H1 (cell line): ENCODE measurements at regions not wholly inside any gene's neighbourhood (a gene's known extent, or its start where the extent isn't known, plus 50 kb on each side); places are given as distances from the start of the nearest gene placed in this dataset.

Experiments used
- CTCF ChIA-PET: fragments of 300-600 bp; sonication (Branson Sonifier 250); formaldehyde crosslinking; loops from one replicate; lab custom pipeline; 2021; ENCODE audit not compliant: partially characterized antibody; lab: Charles Lee
- POLR2A ChIA-PET: fragments of 300-600 bp; sonication (Branson Sonifier 250); formaldehyde crosslinking; loops from one replicate; lab custom pipeline; 2021; ENCODE audit warnings: inconsistent platforms; ENCODE audit not compliant: partially characterized antibody; lab: Charles Lee
- DNase-seq, 2 experiments: peaks; one replicate each; pipeline versions ENCODE4 v3.0.0 to v3.0.0-alpha.2; 2010 to 2022; ENCODE audit warnings: low spot score in 2 of 2, low read depth in 1 of 2, mixed read lengths in 1 of 2
- FAIRE-seq: peaks from 2 replicates; lab custom pipeline; 2011; peaks lifted over from hg19 to GRCh38; lab: Jason Lieb, UNC
- H2AFZ ChIP-seq: 2 replicates; pipeline ENCODE4 v1.8.1; 2012; ENCODE audit warnings: low read length, inconsistent platforms
- H2AK5ac ChIP-seq: 2 replicates; pipeline ENCODE4 v1.6.1; 2013; ENCODE audit warnings: low read depth, low read length
- H2BK120ac ChIP-seq: replicated peaks from 2 replicates; pipeline ENCODE3; 2013; ENCODE audit warnings: low read depth, low read length, inconsistent platforms
- H2BK12ac ChIP-seq: 2 replicates; pipeline ENCODE4 v1.6.1; 2013; ENCODE audit warnings: low read depth, low read length
- H2BK15ac ChIP-seq: 2 replicates; pipeline ENCODE4 v1.6.1; 2013; ENCODE audit warnings: low read length
- H2BK20ac ChIP-seq: 2 replicates; pipeline ENCODE4 v1.6.1; 2013; ENCODE audit warnings: low read length
- H2BK5ac ChIP-seq: 2 replicates; pipeline ENCODE4 v1.6.1; 2013; ENCODE audit warnings: low read depth, low read length
- H3K14ac ChIP-seq: 2 replicates; pipeline ENCODE4 v1.6.1; 2013; ENCODE audit warnings: inconsistent platforms; ENCODE audit not compliant: insufficient read length
- H3K18ac ChIP-seq: 2 replicates; pipeline ENCODE4 v1.6.1; 2013; ENCODE audit warnings: low read length; ENCODE audit errors: extremely low read depth
- H3K23ac ChIP-seq: 2 replicates; pipeline ENCODE4 v1.6.1; 2013; ENCODE audit warnings: inconsistent platforms; ENCODE audit not compliant: insufficient read length
- H3K23me2 ChIP-seq: 2 replicates; pipeline ENCODE4 v1.6.1; 2013; ENCODE audit warnings: low read depth, low read length
- H3K27ac ChIP-seq: 2 replicates; pipeline ENCODE4 v1.6.1; 2011; ENCODE audit warnings: low read depth, low read length, inconsistent platforms
- H3K27me3 ChIP-seq, 4 experiments: replicated peaks in 1 of 4; 1 replicate in 1 of 4; 2 replicates in 3 of 4; pipeline versions ENCODE4 v1.6.1 to v1.8.1; 2011 to 2013; ENCODE audit warnings: low read length in 3 of 4, mild to moderate bottlenecking in 3 of 4, inconsistent platforms in 2 of 4, mixed read lengths in 2 of 4, moderate library complexity in 1 of 4; ENCODE audit not compliant: control insufficient read depth in 3 of 4, insufficient read depth in 3 of 4; ENCODE audit errors: extremely low read depth in 1 of 4
- H3K36me3 ChIP-seq, 4 experiments: 2 replicates each; pipeline versions ENCODE4 v1.6.1 to v1.8.1; 2011 to 2013; ENCODE audit warnings: mild to moderate bottlenecking in 4 of 4, low read length in 3 of 4, moderate library complexity in 2 of 4, control low read depth in 1 of 4, inconsistent platforms in 1 of 4; ENCODE audit not compliant: insufficient read depth in 4 of 4, control insufficient read depth in 2 of 4
- H3K4ac ChIP-seq: replicated peaks from 2 replicates; pipeline ENCODE3; 2013; ENCODE audit warnings: low read length, low read depth, mixed read lengths, inconsistent platforms; ENCODE audit not compliant: insufficient read length
- H3K4me1 ChIP-seq, 4 experiments: replicated peaks in 1 of 4; 1 replicate in 1 of 4; 2 replicates in 3 of 4; pipeline versions ENCODE4 v1.6.1 to v1.8.1; 2011 to 2013; ENCODE audit warnings: low read length in 3 of 4, inconsistent platforms in 2 of 4, mixed read lengths in 1 of 4; ENCODE audit not compliant: insufficient read depth in 4 of 4, control insufficient read depth in 3 of 4
- H3K4me2 ChIP-seq, 2 experiments: 2 replicates each; pipeline versions ENCODE4 v1.6.1 to v1.8.1; 2011 to 2013; ENCODE audit warnings: low read depth in 2 of 2, low read length in 2 of 2, control low read depth in 1 of 2, inconsistent platforms in 1 of 2, mild to moderate bottlenecking in 1 of 2; ENCODE audit not compliant: insufficient read depth in 1 of 2
- H3K4me3 ChIP-seq, 4 experiments: fragments of 200-600, 300-600 bp in 1 of 4; sonication (generic), shearing (Covaris generic), sonication (Bioruptor Twin) in 1 of 4; 2 replicates each; pipeline versions ENCODE4 v1.5.1 to v1.8.1; 2011 to 2016; ENCODE audit warnings: low read length in 4 of 4, low read depth in 3 of 4, control low read depth in 2 of 4, inconsistent platforms in 2 of 4, mild to moderate bottlenecking in 2 of 4, mixed read lengths in 1 of 4, moderate library complexity in 1 of 4; ENCODE audit not compliant: insufficient read depth in 2 of 4; ENCODE audit errors: extremely low read depth in 1 of 4
- H3K56ac ChIP-seq: replicated peaks from 2 replicates; pipeline ENCODE3; 2013; ENCODE audit warnings: low read depth, mild to moderate bottlenecking, mixed read lengths, low read length, inconsistent platforms; ENCODE audit not compliant: insufficient read length
- H3K79me1 ChIP-seq: 2 replicates; pipeline ENCODE4 v1.6.1; 2013; ENCODE audit warnings: low read depth, low read length, control low read depth
- H3K79me2 ChIP-seq, 2 experiments: 2 replicates each; pipeline versions ENCODE4 v1.6.1 to v1.8.1; 2012 to 2013; ENCODE audit warnings: low read length in 2 of 2, mild to moderate bottlenecking in 2 of 2, inconsistent platforms in 1 of 2; ENCODE audit not compliant: insufficient read depth in 2 of 2, control insufficient read depth in 1 of 2
- H3K9ac ChIP-seq, 4 experiments: replicated peaks in 1 of 4; 1 replicate in 1 of 4; 2 replicates in 3 of 4; pipeline versions ENCODE4 v1.6.1 to v1.8.1; 2011 to 2013; ENCODE audit warnings: low read depth in 3 of 4, low read length in 3 of 4, control low read depth in 2 of 4, mild to moderate bottlenecking in 2 of 4, moderate library complexity in 2 of 4, inconsistent platforms in 1 of 4; ENCODE audit errors: extremely low read depth in 1 of 4
- H3K9me3 ChIP-seq, 2 experiments: 2 replicates each; pipeline versions ENCODE4 v1.6.1 to v1.8.1; 2012 to 2013; ENCODE audit warnings: mild to moderate bottlenecking in 2 of 2, moderate library complexity in 2 of 2, control low read depth in 1 of 2, inconsistent platforms in 1 of 2, low read depth in 1 of 2, low read length in 1 of 2, mixed read lengths in 1 of 2; ENCODE audit not compliant: insufficient read depth in 2 of 2
- H4K20me1 ChIP-seq, 2 experiments: replicated peaks in 1 of 2; 2 replicates each; pipeline versions ENCODE3 to v1.8.1; 2011 to 2013; ENCODE audit warnings: inconsistent platforms in 2 of 2, low read length in 2 of 2, mild to moderate bottlenecking in 1 of 2; ENCODE audit not compliant: insufficient read depth in 2 of 2, control insufficient read depth in 1 of 2
- H4K5ac ChIP-seq: 2 replicates; pipeline ENCODE4 v1.6.1; 2013; ENCODE audit warnings: low read length, low read depth, mixed read lengths, inconsistent platforms; ENCODE audit not compliant: insufficient read length
- H4K8ac ChIP-seq: 2 replicates; pipeline ENCODE4 v1.8.0; 2013; ENCODE audit warnings: mild to moderate bottlenecking, moderate library complexity, low read length, inconsistent platforms; ENCODE audit not compliant: insufficient read depth; ENCODE audit errors: extremely low read depth
- H4K91ac ChIP-seq: replicated peaks from 2 replicates; pipeline ENCODE3; 2013; ENCODE audit warnings: low read length, mixed read lengths, inconsistent platforms; ENCODE audit not compliant: insufficient read length
- ASH2L ChIP-seq: fragments of 200-600, 300-600 bp; sonication (generic); IDR thresholded peaks from one replicate; pipeline ENCODE4 v1.7.1; 2017; ENCODE audit warnings: low read length
- CBX5 ChIP-seq: fragments of 300-800, 300-1000 bp; sonication (generic); IDR thresholded peaks from 2 replicates; pipeline ENCODE4 v1.7.1; 2016; ENCODE audit warnings: antibody characterized with exemption, low read length, low read depth
- CREB1 ChIP-seq: IDR thresholded peaks from 2 replicates; pipeline ENCODE4 v1.6.1; 2012; ENCODE audit warnings: inconsistent platforms
- EGR1 ChIP-seq: IDR thresholded peaks from 2 replicates; pipeline ENCODE4 v1.6.1; 2011; ENCODE audit warnings: low read depth, low read length, borderline replicate concordance
- FOSL1 ChIP-seq: IDR thresholded peaks from 2 replicates; pipeline ENCODE4 v1.6.1; 2011; ENCODE audit warnings: mild to moderate bottlenecking, low read depth, low read length, moderate library complexity; ENCODE audit not compliant: insufficient read depth
- RFX5 ChIP-seq: IDR thresholded peaks from 2 replicates; pipeline ENCODE4 v1.6.1; 2011; ENCODE audit warnings: low read depth, low read length, improper control_type of control experiment, borderline replicate concordance
- RNF2 ChIP-seq: fragments of 200-900, 300-1000 bp; sonication (generic); IDR thresholded peaks from 2 replicates; pipeline ENCODE4 v1.7.1; 2016; ENCODE audit warnings: borderline replicate concordance, low read depth, mild to moderate bottlenecking, antibody characterized with exemption, low read length; ENCODE audit not compliant: poor library complexity, severe bottlenecking; ENCODE audit errors: missing control alignments
- SIRT6 ChIP-seq: IDR thresholded peaks from one replicate; pipeline ENCODE4 v1.7.1; 2012; ENCODE audit warnings: low read length, inconsistent platforms
- SIX5 ChIP-seq: IDR thresholded peaks from 2 replicates; pipeline ENCODE4 v1.6.1; 2011; ENCODE audit warnings: mild to moderate bottlenecking, low read depth, low read length
- SP4 ChIP-seq: IDR thresholded peaks from 2 replicates; pipeline ENCODE4 v1.6.1; 2012; ENCODE audit warnings: low read length, inconsistent platforms
- TCF12 ChIP-seq: IDR thresholded peaks from 2 replicates; pipeline ENCODE4 v1.6.1; 2011; ENCODE audit warnings: low read depth, mild to moderate bottlenecking, low read length
- WGBS, 2 experiments: shearing (Covaris generic) in 1 of 2; methylation state at CpG; one replicate each; pipeline versions ENCODE4 v1.1.6 to v1.1.7; 2013 to 2015; ENCODE audit warnings: low lambda C conversion rate in 2 of 2, mixed read lengths in 2 of 2, inconsistent platforms in 1 of 2, low coverage in 1 of 2, missing lambda C conversion rate in 1 of 2; ENCODE audit not compliant: insufficient replicate concordance in 2 of 2, insufficient coverage in 1 of 2, insufficient read length in 1 of 2; ENCODE audit errors: extremely low coverage in 1 of 2, missing lambda C conversion rate in 1 of 2; 5-methylcytosine and 5-hydroxymethylcytosine counted together
- TF ChIP-seq, protein P1 (sequence below): IDR thresholded peaks from 2 replicates; pipeline ENCODE4 v1.6.1; 2011; ENCODE audit warnings: low read depth, mild to moderate bottlenecking, low read length; ENCODE audit not compliant: insufficient read depth
- TF ChIP-seq, protein P2 (sequence below): IDR thresholded peaks from 2 replicates; pipeline ENCODE4 v1.6.1; 2012; ENCODE audit warnings: inconsistent platforms

DNA sequence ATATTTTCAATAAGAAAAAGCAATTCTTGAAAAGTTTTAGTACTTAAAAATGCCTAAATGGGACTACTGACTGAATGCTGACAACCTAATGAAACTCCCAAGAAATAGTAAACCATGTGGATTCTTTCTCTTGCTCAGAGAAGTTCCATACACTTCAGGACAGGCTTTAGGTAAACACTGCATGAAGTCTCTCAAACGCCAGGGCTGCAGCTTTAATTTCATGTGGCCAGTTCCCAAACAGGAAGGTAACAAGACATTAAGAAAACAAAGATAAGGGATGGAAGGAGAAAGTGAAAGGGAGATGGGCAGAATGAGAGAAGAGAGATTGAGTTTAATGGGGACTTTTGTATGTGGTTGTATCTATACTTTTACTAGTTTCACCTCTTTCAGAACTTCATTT lies 734.7 kb upstream of the PKDCC start:
- no peak for DNase-seq
- Histone ChIP-seq H4K8ac (no peak overlapping the region), H2AK5ac (no peak overlapping the region), H4K5ac (no peak overlapping the region), H2BK5ac (no peak overlapping the region), H3K9ac (no peak overlapping the region), H2BK12ac (no peak overlapping the region), H3K9me3 (no peaks in the 10 kb centered on the region), H3K4ac (no peak overlapping the region), H3K79me1 (no peaks in the 10 kb centered on the region), H3K4me1 (no peaks in the 10 kb centered on the region), H3K23ac (no peak overlapping the region), H2BK20ac (no peak overlapping the region), H3K23me2 (no peaks in the 10 kb centered on the region; the same call in 1 of the 2 replicates), H4K20me1 (no peaks in the 10 kb centered on the region), H3K27me3 (no peaks in the 10 kb centered on the region), H3K4me2 (no peak overlapping the region), H2BK15ac (no peak overlapping the region), H3K56ac (no peak overlapping the region), H3K18ac (no peak overlapping the region), H3K79me2 (no peaks in the 10 kb centered on the region), H4K91ac (no peak overlapping the region), H3K4me3 (no peak overlapping the region), H3K27ac (no peak overlapping the region), H2BK120ac (no peak overlapping the region), H3K36me3 (no peaks in the 10 kb centered on the region), H3K14ac (no peak overlapping the region), H2AFZ (no peak overlapping the region)
- ChIA-PET POLR2A (no interaction called here), CTCF (no interaction called here)
- WGBS, 2 experiments: 70% methylated on average over 1 of the region's 1 CpG; no CpG with 5 or more reads in 1 of the 2 experiments
- FAIRE-seq: no peak
- TF ChIP-seq CBX5: no peak
- TF ChIP-seq FOSL1: no peak
- TF ChIP-seq SIRT6: no peak
- TF ChIP-seq EGR1: no peak
- no peak for TF ChIP-seq RFX5
- TF ChIP-seq ASH2L: no peak
- TF ChIP-seq CREB1: no peak
- no peak for TF ChIP-seq SP4
- TF ChIP-seq SIX5: no peak
- TF ChIP-seq, protein P1, sequence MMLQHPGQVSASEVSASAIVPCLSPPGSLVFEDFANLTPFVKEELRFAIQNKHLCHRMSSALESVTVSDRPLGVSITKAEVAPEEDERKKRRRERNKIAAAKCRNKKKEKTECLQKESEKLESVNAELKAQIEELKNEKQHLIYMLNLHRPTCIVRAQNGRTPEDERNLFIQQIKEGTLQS: no peak
- TF ChIP-seq TCF12: no peak
- TF ChIP-seq, protein P2, sequence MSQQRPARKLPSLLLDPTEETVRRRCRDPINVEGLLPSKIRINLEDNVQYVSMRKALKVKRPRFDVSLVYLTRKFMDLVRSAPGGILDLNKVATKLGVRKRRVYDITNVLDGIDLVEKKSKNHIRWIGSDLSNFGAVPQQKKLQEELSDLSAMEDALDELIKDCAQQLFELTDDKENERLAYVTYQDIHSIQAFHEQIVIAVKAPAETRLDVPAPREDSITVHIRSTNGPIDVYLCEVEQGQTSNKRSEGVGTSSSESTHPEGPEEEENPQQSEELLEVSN: no peak
- TF ChIP-seq RNF2: no peak
